ENCODE measurements at regions not wholly inside any gene's neighbourhood (a gene's known extent, or its start where the extent isn't known, plus 50 kb on each side); places are given as distances from the start of the nearest gene placed in this dataset.

DNA sequence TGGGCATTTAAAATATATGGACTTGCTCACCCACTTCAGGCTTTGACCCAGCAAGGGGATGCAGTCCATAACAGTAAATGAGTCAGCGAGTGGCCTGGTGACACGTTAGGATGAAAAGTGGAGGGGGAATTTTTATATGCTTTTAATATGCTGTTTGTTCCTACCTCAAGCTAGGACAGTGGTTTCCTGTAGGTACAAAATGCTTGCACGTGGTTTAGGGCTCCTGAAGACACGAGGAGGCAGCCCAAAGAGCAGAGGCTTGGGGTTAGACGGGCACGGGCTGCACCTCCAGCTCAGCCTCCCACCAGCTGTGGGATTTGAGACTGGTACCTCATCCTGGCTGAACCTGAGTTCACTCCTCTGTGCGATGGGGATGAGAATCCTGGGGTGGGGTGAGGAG lies 306.2 kb upstream of the CXCR4 start:
- TF ChIP-seq EP300 (IDR thresholded peaks at IDR 0.05) (no peak), POLR2AphosphoS5 (IDR thresholded peaks at IDR 0.05) (no peak), POLR2A (IDR thresholded peaks at IDR 0.05) (no peak)
- TF ChIP-seq, protein P1, sequence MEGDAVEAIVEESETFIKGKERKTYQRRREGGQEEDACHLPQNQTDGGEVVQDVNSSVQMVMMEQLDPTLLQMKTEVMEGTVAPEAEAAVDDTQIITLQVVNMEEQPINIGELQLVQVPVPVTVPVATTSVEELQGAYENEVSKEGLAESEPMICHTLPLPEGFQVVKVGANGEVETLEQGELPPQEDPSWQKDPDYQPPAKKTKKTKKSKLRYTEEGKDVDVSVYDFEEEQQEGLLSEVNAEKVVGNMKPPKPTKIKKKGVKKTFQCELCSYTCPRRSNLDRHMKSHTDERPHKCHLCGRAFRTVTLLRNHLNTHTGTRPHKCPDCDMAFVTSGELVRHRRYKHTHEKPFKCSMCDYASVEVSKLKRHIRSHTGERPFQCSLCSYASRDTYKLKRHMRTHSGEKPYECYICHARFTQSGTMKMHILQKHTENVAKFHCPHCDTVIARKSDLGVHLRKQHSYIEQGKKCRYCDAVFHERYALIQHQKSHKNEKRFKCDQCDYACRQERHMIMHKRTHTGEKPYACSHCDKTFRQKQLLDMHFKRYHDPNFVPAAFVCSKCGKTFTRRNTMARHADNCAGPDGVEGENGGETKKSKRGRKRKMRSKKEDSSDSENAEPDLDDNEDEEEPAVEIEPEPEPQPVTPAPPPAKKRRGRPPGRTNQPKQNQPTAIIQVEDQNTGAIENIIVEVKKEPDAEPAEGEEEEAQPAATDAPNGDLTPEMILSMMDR (IDR thresholded peaks at IDR 0.05) = no peak
- 44 to 51% methylated on average over 7 of the region's 7 CpGs for WGBS, 2 donors
- Histone ChIP-seq H3K36me3 (no peaks in the 10 kb centered on the region), H3K27me3 (peaks cover 0 to 9% (median 0%) of the 10 kb centered on the region in 3 donors), H3K9me3 (no peaks in the 10 kb centered on the region), H3K4me1 (peaks cover 0 to 10% (median 0%) of the 10 kb centered on the region in 4 donors), H3K27ac (no peak overlapping the region), H3K4me3 (no peak overlapping the region)
- intact Hi-C loops (cut with DNase I) = loop anchor here (5.0 kb wide), 1 partner anchor 1413 kb away; no protein-coding TSS in a partner anchor
- no peak for DNase-seq

DNA sequence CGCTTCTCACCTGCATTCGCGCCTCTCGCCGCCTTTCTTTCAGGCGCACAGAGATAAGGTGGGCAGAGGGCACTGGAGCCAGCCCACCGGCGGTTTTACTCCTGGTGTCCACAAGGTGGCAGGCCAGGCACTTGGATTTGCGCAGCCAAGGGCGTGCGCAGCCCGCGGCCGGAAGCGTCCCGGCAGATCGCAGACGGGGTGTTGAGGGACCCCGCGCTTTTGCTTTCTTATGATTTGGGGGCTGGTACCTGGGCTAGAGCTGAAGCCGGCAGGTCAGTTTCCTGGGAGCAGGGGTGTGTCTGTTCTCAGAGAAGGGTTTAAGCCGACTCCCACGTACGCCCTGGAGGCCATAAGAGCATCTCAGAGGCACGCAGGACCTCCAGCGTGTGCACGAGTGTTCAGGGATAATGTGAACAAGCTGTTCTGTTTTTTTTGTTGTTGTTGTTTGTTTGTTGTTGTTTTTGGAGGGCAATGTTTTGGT lies 305.6 kb upstream of the CXCR4 start:
- no peaks in the 10 kb centered on the region for H3K9me3 ChIP-seq
- no peaks in the 10 kb centered on the region for H3K36me3 ChIP-seq
- WGBS, 2 donors = 1% methylated on average over 27 of the region's 27 CpGs
- intact Hi-C loops (cut with DNase I) = loop anchor here (5.0 kb wide), 1 partner anchor 1414 kb away; no protein-coding TSS in a partner anchor
- TF ChIP-seq, protein P1 (IDR thresholded peaks at IDR 0.05) = peak; percentile 42 to 88 (median 76)
- TF ChIP-seq POLR2AphosphoS5 (IDR thresholded peaks at IDR 0.05) = no peak
- no peak overlapping the region for H3K27ac ChIP-seq
- H3K4me1 ChIP-seq = peaks cover 0 to 10% (median 3%) of the 10 kb centered on the region in 4 donors
- H3K27me3 ChIP-seq = peaks cover 0 to 9% (median 0%) of the 10 kb centered on the region in 3 donors
- peak overlapping the region in 3 of 4 donors; percentile 26 to 44 (median 44) for H3K4me3 ChIP-seq
- DNase-seq = peak; percentile 73

DNA sequence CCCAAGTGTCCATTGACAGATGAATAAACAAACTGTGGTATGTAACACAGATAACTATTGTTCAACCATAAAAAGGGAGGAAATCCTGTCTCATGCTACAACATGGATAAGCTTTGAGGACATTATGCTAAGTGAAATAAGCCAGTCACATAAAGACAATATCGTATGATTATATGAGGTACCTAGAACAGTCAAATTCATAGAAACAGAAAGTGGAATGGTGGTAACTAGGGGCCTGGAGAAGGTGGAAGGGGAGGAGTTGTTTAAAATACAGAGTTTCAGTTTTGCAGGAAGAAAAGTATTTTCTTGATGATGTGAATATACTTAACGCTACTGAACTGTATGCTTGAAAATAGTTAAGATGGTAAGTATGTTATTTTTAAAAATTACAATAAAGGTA lies 304.6 kb upstream of the CXCR4 start:
- WGBS, 2 donors = 47 to 63% methylated on average over 2 of the region's 2 CpGs
- no peak for TF ChIP-seq POLR2AphosphoS5 (IDR thresholded peaks at IDR 0.05)
- TF ChIP-seq, protein P1 (IDR thresholded peaks at IDR 0.05) = no peak
- no peak for TF ChIP-seq EP300 (IDR thresholded peaks at IDR 0.05)
- peaks cover 0 to 9% (median 0%) of the 10 kb centered on the region in 3 donors for H3K27me3 ChIP-seq
- H3K9me3 ChIP-seq = no peaks in the 10 kb centered on the region
- no peak for DNase-seq
- H3K27ac ChIP-seq = no peak overlapping the region
- intact Hi-C loops (cut with DNase I) = loop anchor here (5.0 kb wide), 1 partner anchor 1415 kb away; no protein-coding TSS in a partner anchor
- peaks cover 0 to 10% (median 6%) of the 10 kb centered on the region in 4 donors for H3K4me1 ChIP-seq
- no peaks in the 10 kb centered on the region for H3K36me3 ChIP-seq
- H3K4me3 ChIP-seq = no peak overlapping the region

DNA sequence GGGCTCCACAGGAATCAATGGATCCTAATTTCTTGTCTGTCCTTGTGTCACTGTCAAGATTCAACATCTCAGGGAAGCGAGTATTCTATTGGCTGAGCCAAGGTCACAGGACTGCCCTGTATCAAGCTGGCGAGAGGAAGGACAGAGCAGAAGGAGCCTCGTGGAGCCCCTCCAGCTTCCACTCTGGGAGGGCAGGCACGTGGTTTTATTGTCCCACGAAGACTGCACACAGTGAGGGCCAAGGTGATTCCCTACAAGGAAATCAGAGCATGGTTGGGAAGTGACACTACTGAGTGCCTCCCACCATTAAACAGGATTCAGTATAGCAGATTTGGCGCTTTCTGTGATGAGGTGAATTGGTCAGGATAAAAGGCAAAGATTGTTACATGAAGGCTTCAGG lies 302.4 kb upstream of the CXCR4 start:
- intact Hi-C loops (cut with DNase I) = loop anchor here (5.0 kb wide), 1 partner anchor 1417 kb away; no protein-coding TSS in a partner anchor
- no peaks in the 10 kb centered on the region for H3K9me3 ChIP-seq
- DNase-seq = no peak
- WGBS, 2 donors = 56 to 69% methylated on average over 6 of the region's 6 CpGs
- H3K36me3 ChIP-seq = no peaks in the 10 kb centered on the region
- TF ChIP-seq POLR2AphosphoS5 (IDR thresholded peaks at IDR 0.05) (no peak), EP300 (IDR thresholded peaks at IDR 0.05) (no peak), POLR2A (IDR thresholded peaks at IDR 0.05) (no peak)
- TF ChIP-seq, protein P1 (IDR thresholded peaks at IDR 0.05) = no peak
- H3K4me1 ChIP-seq = peaks cover 0 to 10% (median 6%) of the 10 kb centered on the region in 4 donors
- H3K4me3 ChIP-seq = no peak overlapping the region
- peaks cover 0 to 9% (median 0%) of the 10 kb centered on the region in 3 donors for H3K27me3 ChIP-seq
- no peak overlapping the region for H3K27ac ChIP-seq

DNA sequence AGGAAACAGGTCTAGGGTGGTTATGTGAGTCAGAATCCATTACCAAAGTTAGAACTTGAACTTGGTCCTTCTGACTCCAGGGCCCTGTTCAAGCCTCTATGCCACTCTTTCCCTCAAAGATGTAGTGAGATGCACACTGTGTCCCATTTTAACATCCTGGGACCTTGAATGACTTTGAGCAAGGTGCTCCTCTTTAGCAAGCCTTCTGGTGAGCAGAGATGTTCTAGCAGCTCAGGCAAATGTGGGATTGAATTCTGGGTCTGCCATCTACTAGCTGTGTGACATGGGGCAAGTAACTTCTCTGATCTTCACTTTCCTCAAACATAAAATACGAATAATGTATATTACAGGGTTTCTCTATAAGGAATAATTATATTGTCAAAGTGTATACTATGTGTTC lies 294.0 kb upstream of the CXCR4 start:
- no peaks in the 10 kb centered on the region for H3K27me3 ChIP-seq
- no peaks in the 10 kb centered on the region for H3K36me3 ChIP-seq
- no peaks in the 10 kb centered on the region for H3K9me3 ChIP-seq
- no peak overlapping the region for H3K4me3 ChIP-seq
- 75 to 88% methylated on average over 1 of the region's 1 CpG for WGBS, 2 donors
- TF ChIP-seq POLR2AphosphoS5 (IDR thresholded peaks at IDR 0.05) = no peak
- TF ChIP-seq POLR2A (IDR thresholded peaks at IDR 0.05) = no peak
- no peak for TF ChIP-seq EP300 (IDR thresholded peaks at IDR 0.05)
- TF ChIP-seq, protein P1 (IDR thresholded peaks at IDR 0.05) = no peak
- H3K27ac ChIP-seq = no peak overlapping the region
- intact Hi-C loops (cut with DNase I) = no loop called here
- no peaks in the 10 kb centered on the region for H3K4me1 ChIP-seq
- no peak for DNase-seq
